Thyroid gland (tissue), 4 donors: ENCODE measurements at regions not wholly inside any gene's neighbourhood (a gene's known extent, or its start where the extent isn't known, plus 50 kb on each side); places are given as distances from the start of the nearest gene placed in this dataset.

Source experiments
- DNase-seq, 2 donors: peaks; one replicate each; pipeline ENCODE4 v3.0.0-alpha.2; 2019
- H3K27ac ChIP-seq, 3 donors: fragments of 200-600 bp; sonication (generic); 1 replicate in 2 of 3; 2 replicates in 1 of 3; pipeline ENCODE4 v1.5.1; 2016 to 2019; ENCODE audit warnings: mild to moderate bottlenecking in 1 of 3, moderate library complexity in 1 of 3
- H3K27me3 ChIP-seq: fragments of 200-600 bp; sonication (generic); one replicate; pipeline ENCODE4 v1.5.1; 2019
- H3K36me3 ChIP-seq, 2 donors: fragments of 200-600 bp; sonication (generic); one replicate each; pipeline ENCODE4 v1.5.1; 2016 to 2019
- H3K4me1 ChIP-seq, 2 donors: fragments of 200-600 bp; sonication (generic); one replicate each; pipeline ENCODE4 v1.5.1; 2017 to 2019
- H3K4me3 ChIP-seq, 3 donors: fragments of 200-600 bp; sonication (generic); replicated peaks in 1 of 3; 1 replicate in 2 of 3; 2 replicates in 1 of 3; pipeline ENCODE4 v1.5.1; 2016; ENCODE audit warnings: mild to moderate bottlenecking in 1 of 3
- H3K9me3 ChIP-seq: fragments of 200-600 bp; sonication (generic); one replicate; pipeline ENCODE4 v1.5.1; 2017
- POLR2A ChIP-seq, 2 donors: fragments of 450-650 bp; IDR thresholded peaks; one replicate each; pipeline ENCODE4 v1.6.1; 2017; ENCODE audit warnings: antibody characterized with exemption in 2 of 2, mild to moderate bottlenecking in 2 of 2, moderate library complexity in 1 of 2
- WGBS, 2 donors: methylation state at CpG; one replicate each; pipeline ENCODE4 v1.1.5; 2017; 5-methylcytosine and 5-hydroxymethylcytosine counted together
- intact Hi-C: fragments of 100-400 bp; cut with DNase I; formaldehyde crosslinking; loops from one replicate; pipeline ENCODE4 v1.15.1; 2023
- TF ChIP-seq, protein P1 (sequence below), 6 experiments: fragments of 200-600 bp in 3 of 6; fragments of 450-650 bp in 3 of 6; sonication (generic) in 3 of 6; IDR thresholded peaks; one replicate each; pipeline ENCODE4 v1.5.1; 2016 to 2019; ENCODE audit warnings: antibody characterized with exemption in 6 of 6, mild to moderate bottlenecking in 2 of 6, inconsistent platforms in 1 of 6, moderate library complexity in 1 of 6

DNA sequence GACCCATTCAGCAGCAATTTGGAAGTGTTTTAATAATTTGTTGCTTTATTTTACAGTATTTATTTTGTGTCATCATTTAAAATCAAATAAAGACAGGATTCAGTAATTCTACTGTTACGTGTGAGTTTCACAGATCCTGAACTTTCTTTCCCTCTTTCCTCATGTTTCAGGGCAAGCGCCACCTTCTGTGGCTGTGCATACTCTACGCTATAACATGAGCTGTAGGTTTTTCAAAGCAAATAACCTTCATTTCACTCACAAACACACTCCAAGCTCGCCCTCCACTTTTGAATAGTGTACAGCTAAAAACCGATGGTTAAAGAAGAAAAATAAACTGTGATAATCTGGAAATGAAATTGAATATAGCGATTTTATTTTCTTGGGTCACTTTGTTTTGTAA is 753.3 kb downstream of the OLFM4 start:
- Histone ChIP-seq H3K4me3 (no peak overlapping the region), H3K9me3 (no peaks in the 10 kb centered on the region), H3K36me3 (no peaks in the 10 kb centered on the region), H3K27me3 (no peaks in the 10 kb centered on the region), H3K4me1 (no peaks in the 10 kb centered on the region), H3K27ac (no peak overlapping the region)
- DNase-seq, result no peak
- intact Hi-C loops, result no loop called here
- WGBS, 2 donors, result 12 to 14% methylated on average over 6 of the region's 6 CpGs
- no peak for TF ChIP-seq POLR2A (IDR thresholded peaks at IDR 0.05)
- TF ChIP-seq, protein P1, sequence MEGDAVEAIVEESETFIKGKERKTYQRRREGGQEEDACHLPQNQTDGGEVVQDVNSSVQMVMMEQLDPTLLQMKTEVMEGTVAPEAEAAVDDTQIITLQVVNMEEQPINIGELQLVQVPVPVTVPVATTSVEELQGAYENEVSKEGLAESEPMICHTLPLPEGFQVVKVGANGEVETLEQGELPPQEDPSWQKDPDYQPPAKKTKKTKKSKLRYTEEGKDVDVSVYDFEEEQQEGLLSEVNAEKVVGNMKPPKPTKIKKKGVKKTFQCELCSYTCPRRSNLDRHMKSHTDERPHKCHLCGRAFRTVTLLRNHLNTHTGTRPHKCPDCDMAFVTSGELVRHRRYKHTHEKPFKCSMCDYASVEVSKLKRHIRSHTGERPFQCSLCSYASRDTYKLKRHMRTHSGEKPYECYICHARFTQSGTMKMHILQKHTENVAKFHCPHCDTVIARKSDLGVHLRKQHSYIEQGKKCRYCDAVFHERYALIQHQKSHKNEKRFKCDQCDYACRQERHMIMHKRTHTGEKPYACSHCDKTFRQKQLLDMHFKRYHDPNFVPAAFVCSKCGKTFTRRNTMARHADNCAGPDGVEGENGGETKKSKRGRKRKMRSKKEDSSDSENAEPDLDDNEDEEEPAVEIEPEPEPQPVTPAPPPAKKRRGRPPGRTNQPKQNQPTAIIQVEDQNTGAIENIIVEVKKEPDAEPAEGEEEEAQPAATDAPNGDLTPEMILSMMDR (IDR thresholded peaks at IDR 0.05), result no peak

DNA sequence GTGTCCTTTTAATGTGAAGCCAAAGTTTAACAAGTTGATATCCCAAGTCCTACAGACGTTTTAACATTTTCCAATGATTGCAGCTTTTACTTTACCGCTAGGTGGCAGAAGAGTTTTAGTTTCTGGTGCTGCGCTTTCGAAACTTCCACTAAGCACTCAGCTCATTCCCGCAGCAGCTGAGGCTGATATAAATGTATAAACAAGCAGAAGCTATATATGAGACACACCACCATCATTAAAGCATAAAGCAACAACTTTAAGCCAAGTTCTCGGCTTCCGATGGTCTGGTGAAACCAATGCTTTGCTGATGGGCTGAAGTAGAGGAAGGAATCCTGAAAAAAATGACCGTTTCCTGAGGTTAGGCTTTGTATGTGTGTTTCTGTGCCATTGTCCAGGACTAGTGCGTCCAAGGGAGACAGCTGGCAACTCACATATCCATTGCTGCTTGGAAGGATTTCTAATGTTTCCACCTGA is 753.9 kb downstream of the OLFM4 start:
- Histone ChIP-seq H3K9me3 (no peaks in the 10 kb centered on the region), H3K27ac (no peak overlapping the region), H3K4me1 (no peaks in the 10 kb centered on the region), H3K36me3 (no peaks in the 10 kb centered on the region), H3K4me3 (no peak overlapping the region), H3K27me3 (no peaks in the 10 kb centered on the region)
- 2% methylated on average over 9 of the region's 9 CpGs for WGBS, 2 donors
- DNase-seq, result peak; percentile 14 to 33
- intact Hi-C loops, result no loop called here
- TF ChIP-seq POLR2A (IDR thresholded peaks at IDR 0.05), result no peak
- TF ChIP-seq, protein P1 (IDR thresholded peaks at IDR 0.05), result peak; percentile 25 to 75 (median 54)

DNA sequence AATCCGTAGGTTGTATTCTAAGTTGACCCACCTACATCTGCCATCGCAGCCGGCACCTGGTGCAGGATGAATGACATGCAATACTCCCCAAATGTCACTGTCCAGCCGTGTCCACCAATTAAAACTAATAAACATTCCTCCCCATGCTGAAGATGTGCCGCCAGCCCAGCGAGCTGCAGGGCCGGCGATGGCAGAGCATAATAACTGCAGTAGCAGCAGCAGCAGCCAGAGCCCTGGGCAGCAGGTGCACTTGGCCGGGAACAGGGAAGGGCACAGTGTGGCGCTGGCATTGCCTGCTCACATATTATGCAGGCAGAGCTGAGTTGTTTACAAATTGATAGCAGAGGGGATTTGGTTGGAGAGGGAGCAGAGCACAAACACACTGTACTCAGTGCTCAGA is 754.9 kb downstream of the OLFM4 start:
- no peaks in the 10 kb centered on the region for H3K9me3 ChIP-seq
- TF ChIP-seq, protein P1 (IDR thresholded peaks at IDR 0.05), result no peak
- no peak for TF ChIP-seq POLR2A (IDR thresholded peaks at IDR 0.05)
- no peaks in the 10 kb centered on the region for H3K4me1 ChIP-seq
- 81 to 90% methylated on average over 10 of the region's 10 CpGs for WGBS, 2 donors
- no peaks in the 10 kb centered on the region for H3K27me3 ChIP-seq
- no peak for DNase-seq
- no peak overlapping the region for H3K4me3 ChIP-seq
- no peaks in the 10 kb centered on the region for H3K36me3 ChIP-seq
- intact Hi-C loops, result no loop called here
- H3K27ac ChIP-seq, result no peak overlapping the region

DNA sequence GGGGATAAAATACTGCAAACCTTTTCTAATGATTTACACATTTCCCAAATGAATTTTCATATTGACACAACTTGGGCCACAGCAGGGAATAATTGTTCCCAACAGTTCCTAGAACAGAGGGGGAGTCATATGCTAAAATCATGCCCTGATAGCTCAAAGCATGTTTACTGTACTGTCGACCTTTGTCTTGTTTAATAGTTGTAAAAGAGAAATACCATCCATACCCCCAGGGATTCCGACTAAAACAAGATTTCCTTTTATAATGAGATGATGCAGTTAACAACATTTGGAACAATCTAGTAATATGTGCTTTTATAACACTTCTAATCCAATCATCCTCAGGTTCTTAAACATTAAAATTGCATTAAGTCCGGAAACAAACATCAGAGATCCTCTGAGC is 759.7 kb downstream of the OLFM4 start:
- no peak for DNase-seq
- no peak for TF ChIP-seq POLR2A (IDR thresholded peaks at IDR 0.05)
- TF ChIP-seq, protein P1 (IDR thresholded peaks at IDR 0.05), result no peak
- H3K27me3 ChIP-seq, result no peaks in the 10 kb centered on the region
- no peak overlapping the region for H3K27ac ChIP-seq
- no peaks in the 10 kb centered on the region for H3K4me1 ChIP-seq
- intact Hi-C loops, result no loop called here
- no peaks in the 10 kb centered on the region for H3K9me3 ChIP-seq
- H3K36me3 ChIP-seq, result no peaks in the 10 kb centered on the region
- WGBS, 2 donors, result 39 to 62% methylated on average over 3 of the region's 3 CpGs
- H3K4me3 ChIP-seq, result no peak overlapping the region

DNA sequence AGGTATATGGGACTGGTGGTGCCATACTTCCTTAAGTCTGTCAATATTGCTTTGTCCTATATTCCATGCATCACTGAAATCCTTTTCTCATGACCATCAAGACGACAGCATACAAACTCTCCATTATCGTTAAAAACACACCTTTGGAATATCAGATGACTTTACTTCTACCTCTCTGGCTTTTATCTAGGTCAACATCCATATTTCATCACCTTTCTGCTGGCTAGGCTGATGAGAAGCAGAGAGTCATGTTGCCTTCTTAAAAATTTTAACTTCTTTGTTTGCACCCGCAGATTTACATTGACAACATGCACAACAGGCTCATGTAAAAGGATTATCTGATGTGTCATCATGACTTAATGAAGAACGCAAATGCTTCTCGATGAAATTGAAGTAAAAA is 771.4 kb downstream of the OLFM4 start:
- no peaks in the 10 kb centered on the region for H3K4me1 ChIP-seq
- TF ChIP-seq, protein P1 (IDR thresholded peaks at IDR 0.05), result no peak
- no peak for TF ChIP-seq POLR2A (IDR thresholded peaks at IDR 0.05)
- H3K4me3 ChIP-seq, result no peak overlapping the region
- intact Hi-C loops, result no loop called here
- H3K27me3 ChIP-seq, result no peaks in the 10 kb centered on the region
- H3K27ac ChIP-seq, result no peak overlapping the region
- 86 to 88% methylated on average over 5 of the region's 5 CpGs for WGBS, 2 donors
- H3K36me3 ChIP-seq, result no peaks in the 10 kb centered on the region
- no peaks in the 10 kb centered on the region for H3K9me3 ChIP-seq
- DNase-seq, result no peak
